K562 (cell line): ENCODE measurements at regions not wholly inside any gene's neighbourhood (a gene's known extent, or its start where the extent isn't known, plus 50 kb on each side); places are given as distances from the start of the nearest gene placed in this dataset.

Source experiments
- ATAC-seq: fragments of 200-7000 bp; cut with Tn5 transposase; 3 replicates; pipeline ENCODE4 v1.9.1; 2020; ENCODE audit warnings: moderate library complexity
- BruUV-seq: library from RNA; stranded (reverse); fragments of 400-500 nt; replicated peaks from 2 replicates; lab custom pipeline; 2021; lab: Mats Ljungman, UMichigan
- CTCF ChIA-PET: fragments of 300-600 bp; formaldehyde crosslinking; extraction: SDS; loops from one replicate; lab custom pipeline; 2021; ENCODE audit warnings: low intra/inter-chr PET ratio; lab: Yijun Ruan, JAX
- POLR2A ChIA-PET: fragments of 300-600, 350-650 bp; sonication (Branson Sonifier 250); formaldehyde crosslinking; extraction: SDS; loops from one replicate; lab custom pipeline; 2021; ENCODE audit warnings: antibody characterized with exemption, inconsistent platforms; lab: Yijun Ruan, JAX
- DNase-seq, 4 experiments: peaks; one replicate each; pipeline versions ENCODE4 v3.0.0 to v3.0.0-alpha.2; 2011 to 2018; ENCODE audit warnings: low spot score in 3 of 4, mixed read lengths in 3 of 4; ENCODE audit errors: extremely low read depth in 1 of 4
- FAIRE-seq: peaks from 2 replicates; lab custom pipeline; 2011; peaks lifted over from hg19 to GRCh38; lab: Jason Lieb, UNC
- H2AFZ ChIP-seq: 2 replicates; pipeline ENCODE4 v1.6.0; 2011; ENCODE audit warnings: low read depth, low read length, control low read depth, inconsistent platforms
- H3K27ac ChIP-seq: fragments of 200-600 bp; 3 replicates; pipeline ENCODE4 v1.8.0; 2011; ENCODE audit warnings: low read depth, mild to moderate bottlenecking, control low read depth, inconsistent platforms, low read length, moderate library complexity, mixed read lengths; ENCODE audit errors: extremely low read depth
- H3K27me3 ChIP-seq, 2 experiments: fragments of 300-600 bp in 1 of 2; 2 replicates in 1 of 2; 3 replicates in 1 of 2; pipeline versions ENCODE4 v1.6.0 to v1.8.0; 2011; ENCODE audit warnings: inconsistent platforms in 2 of 2, low read length in 2 of 2, mild to moderate bottlenecking in 1 of 2, mixed read lengths in 1 of 2, moderate library complexity in 1 of 2; ENCODE audit not compliant: control insufficient read depth in 2 of 2, insufficient read depth in 2 of 2
- H3K36me3 ChIP-seq: fragments of 300-600 bp; 3 replicates; pipeline ENCODE4 v1.8.0; 2011; ENCODE audit warnings: mild to moderate bottlenecking, low read length, inconsistent platforms; ENCODE audit not compliant: control insufficient read depth, insufficient read depth
- H3K4me1 ChIP-seq, 2 experiments: fragments of 200-600 bp in 1 of 2; replicated peaks in 1 of 2; 2 replicates in 1 of 2; 3 replicates in 1 of 2; pipeline versions ENCODE4 v1.5.1 to v1.8.0; 2011; ENCODE audit warnings: inconsistent platforms in 2 of 2, low read length in 2 of 2, mild to moderate bottlenecking in 1 of 2, mixed read lengths in 1 of 2, moderate library complexity in 1 of 2; ENCODE audit not compliant: control insufficient read depth in 2 of 2, insufficient read depth in 2 of 2
- H3K4me2 ChIP-seq: 2 replicates; pipeline ENCODE4 v1.6.1; 2011; ENCODE audit warnings: low read length, control low read depth, inconsistent platforms, mixed read lengths; ENCODE audit not compliant: insufficient read depth
- H3K4me3 ChIP-seq: fragments of 200-600 bp; sonication (generic), shearing (Covaris generic); 2 replicates; pipeline ENCODE4 v1.5.1; 2016; ENCODE audit warnings: control low read depth, inconsistent platforms
- H3K79me2 ChIP-seq: fragments of 200-600 bp; 3 replicates; pipeline ENCODE4 v1.8.0; 2011; ENCODE audit warnings: low read length, inconsistent platforms; ENCODE audit not compliant: control insufficient read depth, insufficient read depth
- H3K9ac ChIP-seq, 2 experiments: 2 replicates each; pipeline versions ENCODE4 v1.6.0 to v1.6.1; 2011; ENCODE audit warnings: low read depth in 2 of 2, low read length in 2 of 2, control low read depth in 1 of 2, inconsistent platforms in 1 of 2, mild to moderate bottlenecking in 1 of 2, mixed read lengths in 1 of 2; ENCODE audit not compliant: insufficient read depth in 1 of 2
- H3K9me1 ChIP-seq: one replicate; pipeline ENCODE4 v1.6.0; 2011; ENCODE audit warnings: inconsistent platforms, mild to moderate bottlenecking, low read length, moderate library complexity; ENCODE audit not compliant: control insufficient read depth, insufficient read depth
- H3K9me3 ChIP-seq: replicated peaks from 2 replicates; pipeline ENCODE4 v1.5.1; 2011; ENCODE audit warnings: low read depth, low read length, inconsistent platforms; ENCODE audit not compliant: control insufficient read depth, insufficient read depth
- H4K20me1 ChIP-seq: replicated peaks from 2 replicates; pipeline ENCODE4 v1.6.1; 2011; ENCODE audit warnings: low read length, inconsistent platforms, mixed read lengths; ENCODE audit not compliant: control insufficient read depth, insufficient read depth
- NCOA1 ChIP-seq: fragments of 450-650 bp; IDR thresholded peaks from 2 replicates; pipeline ENCODE4 v1.6.1; 2016; ENCODE audit warnings: low read depth
- SNAPC5 ChIP-seq: fragments of 250-450 bp; sonication (Bioruptor Pico); IDR thresholded peaks from 2 replicates; pipeline ENCODE4 v1.8.0; 2021; ENCODE audit warnings: moderate library complexity, mild to moderate bottlenecking, inconsistent platforms
- SP2 ChIP-seq: IDR thresholded peaks from 2 replicates; pipeline ENCODE4 v1.6.1; 2011; ENCODE audit warnings: mild to moderate bottlenecking, low read depth, low read length, moderate library complexity; ENCODE audit not compliant: poor library complexity, severe bottlenecking; ENCODE audit errors: extremely low read depth
- TGIF2 ChIP-seq: sonication (generic); formaldehyde crosslinking; IDR thresholded peaks from 2 replicates; pipeline ENCODE4 v1.8.1; 2022; ENCODE audit warnings: mild to moderate bottlenecking, missing genetic modification reagents, moderate library complexity
- ZNF253 ChIP-seq: fragments of 250-450 bp; sonication (Bioruptor Pico); conservative IDR thresholded peaks from 2 replicates; pipeline ENCODE4 v1.6.1; 2021; ENCODE audit warnings: mild to moderate bottlenecking
- ZNF785 ChIP-seq: fragments of 250-450 bp; sonication (Bioruptor Pico); IDR thresholded peaks from 2 replicates; pipeline ENCODE4 v1.4.0; 2020; ENCODE audit warnings: mild to moderate bottlenecking
- WGBS: fragments of 100-300 bp; shearing (Covaris generic); methylation state at CpG from one replicate; pipeline ENCODE4 v1.1.6; 2016; ENCODE audit warnings: low coverage, mixed read lengths; ENCODE audit not compliant: insufficient coverage; ENCODE audit errors: missing lambda C conversion rate; 5-methylcytosine and 5-hydroxymethylcytosine counted together
- in situ Hi-C: fragments of 300-500 bp; cut with MboI; formaldehyde crosslinking; loops from 4 replicates; pipeline ENCODE4 v1.15.0; 2018; ENCODE audit warnings: inconsistent platforms, mixed read lengths
- intact Hi-C: fragments of 100-400 bp; cut with micrococcal nuclease; formaldehyde crosslinking; loops from 2 replicates; pipeline ENCODE4 v1.14.2; 2022

- ChIA-PET POLR2A (no interaction called here), CTCF (no interaction called here)
- Histone ChIP-seq H3K9me3 (no peaks in the 10 kb centered on the region), H3K9ac (no peak overlapping the region), H2AFZ (no peak overlapping the region), H3K4me2 (no peak overlapping the region), H3K27ac (no peak overlapping the region), H3K4me1 (no peaks in the 10 kb centered on the region), H3K4me3 (no peak overlapping the region), H3K79me2 (no peaks in the 10 kb centered on the region), H3K9me1 (no peaks in the 10 kb centered on the region), H4K20me1 (no peaks in the 10 kb centered on the region), H3K36me3 (no peaks in the 10 kb centered on the region), H3K27me3 (no peaks in the 10 kb centered on the region)
- in situ Hi-C loops (no loop called here), intact Hi-C loops (no loop called here)
- TF ChIP-seq SNAPC5 (CRISPR knock-in tag): no peak
- TF ChIP-seq SP2: no peak
- no peak for TF ChIP-seq ZNF785 (CRISPR knock-in tag)
- TF ChIP-seq TGIF2 (CRISPR knock-in tag): no peak
- BruUV-seq: no TSS peak
- no peak for DNase-seq
- 0% methylated on average over 1 of the region's 1 CpG for WGBS
- FAIRE-seq: no peak
- ATAC-seq: no peak
Measured at GRCh38 chr3:102141928-102142239, 292.6 kb downstream of the NFKBIZ start.

- Histone ChIP-seq H3K9me1 (no peaks in the 10 kb centered on the region), H3K79me2 (no peaks in the 10 kb centered on the region), H3K4me1 (no peaks in the 10 kb centered on the region), H2AFZ (no peak overlapping the region), H4K20me1 (no peaks in the 10 kb centered on the region), H3K36me3 (no peaks in the 10 kb centered on the region), H3K9ac (no peak overlapping the region), H3K9me3 (no peaks in the 10 kb centered on the region), H3K4me3 (no peak overlapping the region), H3K4me2 (no peak overlapping the region), H3K27me3 (no peaks in the 10 kb centered on the region), H3K27ac (no peak overlapping the region)
- TF ChIP-seq NCOA1 (no peak), ZNF253 (CRISPR knock-in tag) (no peak)
- in situ Hi-C loops: no loop called here
- FAIRE-seq: no peak
- ChIA-PET POLR2A (no interaction called here), CTCF (no interaction called here)
- intact Hi-C loops: no loop called here
- no peak for ATAC-seq
- WGBS: 0% methylated on average over 2 of the region's 2 CpGs
- BruUV-seq: no TSS peak
- no peak for DNase-seq
Measured at GRCh38 chr3:102142379-102143060, 292.3 kb upstream of the ZPLD1 start.
